ENCODE measurements at regions not wholly inside any gene's neighbourhood (a gene's known extent, or its start where the extent isn't known, plus 50 kb on each side); places are given as distances from the start of the nearest gene placed in this dataset.

GRCh38 chr5:163759000-163759704, 253.7 kb downstream of the MAT2B start:
- Histone ChIP-seq H3K36me3 (ENCODE audit: control insufficient read depth in 3 of 3, insufficient read depth in 3 of 3, low read length in 3 of 3) (no peaks in the 10 kb centered on the region), H3K9ac (ENCODE audit: low read depth in 1 of 3, low read length in 3 of 3) (no peak overlapping the region), H3K4me3 (ENCODE audit: low read length in 3 of 3) (no peak overlapping the region), H3K4me1 (ENCODE audit: control insufficient read depth in 3 of 3, insufficient read depth in 3 of 3, low read length in 3 of 3) (no peaks in the 10 kb centered on the region), H3K27ac (ENCODE audit: low read depth, low read length) (no peak overlapping the region), H3K9me3 (ENCODE audit: control insufficient read depth in 3 of 3, low read length in 3 of 3) (no peaks in the 10 kb centered on the region), H3K27me3 (ENCODE audit: control insufficient read depth in 3 of 3, insufficient read depth in 3 of 3, low read length in 3 of 3) (no peaks in the 10 kb centered on the region)

GRCh38 chr5:163760498-163760897, 255.1 kb downstream of the MAT2B start:
- Histone ChIP-seq H3K27ac (ENCODE audit: low read depth, low read length) (no peak overlapping the region), H3K4me1 (ENCODE audit: control insufficient read depth in 3 of 3, insufficient read depth in 3 of 3, low read length in 3 of 3) (no peaks in the 10 kb centered on the region), H3K27me3 (ENCODE audit: control insufficient read depth in 3 of 3, insufficient read depth in 3 of 3, low read length in 3 of 3) (no peaks in the 10 kb centered on the region), H3K9me3 (ENCODE audit: control insufficient read depth in 3 of 3, low read length in 3 of 3) (no peaks in the 10 kb centered on the region), H3K36me3 (ENCODE audit: control insufficient read depth in 3 of 3, insufficient read depth in 3 of 3, low read length in 3 of 3) (no peaks in the 10 kb centered on the region), H3K4me3 (ENCODE audit: low read length in 3 of 3) (no peak overlapping the region), H3K9ac (ENCODE audit: low read depth in 1 of 3, low read length in 3 of 3) (no peak overlapping the region)

- Histone ChIP-seq H3K27ac (ENCODE audit: low read depth, low read length) (no peak overlapping the region), H3K4me3 (ENCODE audit: low read length in 3 of 3) (no peak overlapping the region), H3K4me1 (ENCODE audit: control insufficient read depth in 3 of 3, insufficient read depth in 3 of 3, low read length in 3 of 3) (no peaks in the 10 kb centered on the region), H3K9ac (ENCODE audit: low read depth in 1 of 3, low read length in 3 of 3) (no peak overlapping the region), H3K9me3 (ENCODE audit: control insufficient read depth in 3 of 3, low read length in 3 of 3) (no peaks in the 10 kb centered on the region), H3K36me3 (ENCODE audit: control insufficient read depth in 3 of 3, insufficient read depth in 3 of 3, low read length in 3 of 3) (no peaks in the 10 kb centered on the region), H3K27me3 (ENCODE audit: control insufficient read depth in 3 of 3, insufficient read depth in 3 of 3, low read length in 3 of 3) (no peaks in the 10 kb centered on the region)
These were observed 261.7 kb downstream of the MAT2B start for GRCh38 chr5:163766936-163767670.

GRCh38 chr5:163770625-163771024, 265.2 kb downstream of the MAT2B start:
- H3K9ac ChIP-seq (ENCODE audit: low read depth in 1 of 3, low read length in 3 of 3), result no peak overlapping the region
- H3K9me3 ChIP-seq (ENCODE audit: control insufficient read depth in 3 of 3, low read length in 3 of 3), result peaks cover 0 to 4% (median 0%) of the 10 kb centered on the region in 3 donors
- no peaks in the 10 kb centered on the region for H3K27me3 ChIP-seq (ENCODE audit: control insufficient read depth in 3 of 3, insufficient read depth in 3 of 3, low read length in 3 of 3)
- H3K4me3 ChIP-seq (ENCODE audit: low read length in 3 of 3), result no peak overlapping the region
- no peaks in the 10 kb centered on the region for H3K36me3 ChIP-seq (ENCODE audit: control insufficient read depth in 3 of 3, insufficient read depth in 3 of 3, low read length in 3 of 3)
- no peaks in the 10 kb centered on the region for H3K4me1 ChIP-seq (ENCODE audit: control insufficient read depth in 3 of 3, insufficient read depth in 3 of 3, low read length in 3 of 3)
- H3K27ac ChIP-seq (ENCODE audit: low read depth, low read length), result no peak overlapping the region

- Histone ChIP-seq H3K4me1 (ENCODE audit: control insufficient read depth in 3 of 3, insufficient read depth in 3 of 3, low read length in 3 of 3) (no peaks in the 10 kb centered on the region), H3K9ac (ENCODE audit: low read depth in 1 of 3, low read length in 3 of 3) (no peak overlapping the region), H3K27ac (ENCODE audit: low read depth, low read length) (no peak overlapping the region)
These were observed 266.8 kb downstream of the MAT2B start for GRCh38 chr5:163772241-163772640.

GRCh38 chr5:163772644-163773043, 267.2 kb downstream of the MAT2B start:
- no peaks in the 10 kb centered on the region for H3K27me3 ChIP-seq (ENCODE audit: control insufficient read depth in 3 of 3, insufficient read depth in 3 of 3, low read length in 3 of 3)
- no peaks in the 10 kb centered on the region for H3K4me1 ChIP-seq (ENCODE audit: control insufficient read depth in 3 of 3, insufficient read depth in 3 of 3, low read length in 3 of 3)
- H3K4me3 ChIP-seq (ENCODE audit: low read length in 3 of 3), result no peak overlapping the region
- H3K27ac ChIP-seq (ENCODE audit: low read depth, low read length), result no peak overlapping the region
- peaks cover 0 to 4% (median 0%) of the 10 kb centered on the region in 3 donors for H3K9me3 ChIP-seq (ENCODE audit: control insufficient read depth in 3 of 3, low read length in 3 of 3)
- H3K36me3 ChIP-seq (ENCODE audit: control insufficient read depth in 3 of 3, insufficient read depth in 3 of 3, low read length in 3 of 3), result no peaks in the 10 kb centered on the region
- no peak overlapping the region for H3K9ac ChIP-seq (ENCODE audit: low read depth in 1 of 3, low read length in 3 of 3)

More at GRCh38 chr5:163772241-163772640, 266.8 kb downstream of the MAT2B start:
- H3K9me3 ChIP-seq (ENCODE audit: control insufficient read depth in 3 of 3, low read length in 3 of 3), result peaks cover 0 to 4% (median 0%) of the 10 kb centered on the region in 3 donors
- no peaks in the 10 kb centered on the region for H3K36me3 ChIP-seq (ENCODE audit: control insufficient read depth in 3 of 3, insufficient read depth in 3 of 3, low read length in 3 of 3)
- H3K4me3 ChIP-seq (ENCODE audit: low read length in 3 of 3), result no peak overlapping the region
- H3K27me3 ChIP-seq (ENCODE audit: control insufficient read depth in 3 of 3, insufficient read depth in 3 of 3, low read length in 3 of 3), result no peaks in the 10 kb centered on the region

- no peak overlapping the region for H3K9ac ChIP-seq (ENCODE audit: low read depth in 1 of 3, low read length in 3 of 3)
- no peaks in the 10 kb centered on the region for H3K36me3 ChIP-seq (ENCODE audit: control insufficient read depth in 3 of 3, insufficient read depth in 3 of 3, low read length in 3 of 3)
- no peak overlapping the region for H3K27ac ChIP-seq (ENCODE audit: low read depth, low read length)
- no peak overlapping the region for H3K4me3 ChIP-seq (ENCODE audit: low read length in 3 of 3)
- H3K27me3 ChIP-seq (ENCODE audit: control insufficient read depth in 3 of 3, insufficient read depth in 3 of 3, low read length in 3 of 3), result no peaks in the 10 kb centered on the region
- H3K9me3 ChIP-seq (ENCODE audit: control insufficient read depth in 3 of 3, low read length in 3 of 3), result peaks cover 0 to 4% (median 0%) of the 10 kb centered on the region in 3 donors
- no peaks in the 10 kb centered on the region for H3K4me1 ChIP-seq (ENCODE audit: control insufficient read depth in 3 of 3, insufficient read depth in 3 of 3, low read length in 3 of 3)
These were observed 267.8 kb downstream of the MAT2B start for GRCh38 chr5:163773226-163773625.

- H3K4me1 ChIP-seq (ENCODE audit: control insufficient read depth in 3 of 3, insufficient read depth in 3 of 3, low read length in 3 of 3), result no peaks in the 10 kb centered on the region
- no peak overlapping the region for H3K4me3 ChIP-seq (ENCODE audit: low read length in 3 of 3)
- H3K27ac ChIP-seq (ENCODE audit: low read depth, low read length), result no peak overlapping the region
- H3K27me3 ChIP-seq (ENCODE audit: control insufficient read depth in 3 of 3, insufficient read depth in 3 of 3, low read length in 3 of 3), result no peaks in the 10 kb centered on the region
- no peaks in the 10 kb centered on the region for H3K36me3 ChIP-seq (ENCODE audit: control insufficient read depth in 3 of 3, insufficient read depth in 3 of 3, low read length in 3 of 3)
- H3K9ac ChIP-seq (ENCODE audit: low read depth in 1 of 3, low read length in 3 of 3), result no peak overlapping the region
- no peaks in the 10 kb centered on the region for H3K9me3 ChIP-seq (ENCODE audit: control insufficient read depth in 3 of 3, low read length in 3 of 3)
These were observed 284.5 kb downstream of the MAT2B start for GRCh38 chr5:163789870-163790269.

GRCh38 chr5:163790497-163790896, 285.1 kb downstream of the MAT2B start:
- no peaks in the 10 kb centered on the region for H3K27me3 ChIP-seq (ENCODE audit: control insufficient read depth in 3 of 3, insufficient read depth in 3 of 3, low read length in 3 of 3)
- no peaks in the 10 kb centered on the region for H3K36me3 ChIP-seq (ENCODE audit: control insufficient read depth in 3 of 3, insufficient read depth in 3 of 3, low read length in 3 of 3)
- no peak overlapping the region for H3K9ac ChIP-seq (ENCODE audit: low read depth in 1 of 3, low read length in 3 of 3)
- no peaks in the 10 kb centered on the region for H3K4me1 ChIP-seq (ENCODE audit: control insufficient read depth in 3 of 3, insufficient read depth in 3 of 3, low read length in 3 of 3)
- no peaks in the 10 kb centered on the region for H3K9me3 ChIP-seq (ENCODE audit: control insufficient read depth in 3 of 3, low read length in 3 of 3)
- no peak overlapping the region for H3K4me3 ChIP-seq (ENCODE audit: low read length in 3 of 3)
- no peak overlapping the region for H3K27ac ChIP-seq (ENCODE audit: low read depth, low read length)

GRCh38 chr5:163794993-163795392, 289.6 kb downstream of the MAT2B start:
- H3K4me3 ChIP-seq (ENCODE audit: low read length in 3 of 3), result no peak overlapping the region
- no peaks in the 10 kb centered on the region for H3K36me3 ChIP-seq (ENCODE audit: control insufficient read depth in 3 of 3, insufficient read depth in 3 of 3, low read length in 3 of 3)
- no peaks in the 10 kb centered on the region for H3K4me1 ChIP-seq (ENCODE audit: control insufficient read depth in 3 of 3, insufficient read depth in 3 of 3, low read length in 3 of 3)
- no peak overlapping the region for H3K27ac ChIP-seq (ENCODE audit: low read depth, low read length)
- H3K9me3 ChIP-seq (ENCODE audit: control insufficient read depth in 3 of 3, low read length in 3 of 3), result no peaks in the 10 kb centered on the region
- H3K9ac ChIP-seq (ENCODE audit: low read depth in 1 of 3, low read length in 3 of 3), result no peak overlapping the region
- no peaks in the 10 kb centered on the region for H3K27me3 ChIP-seq (ENCODE audit: control insufficient read depth in 3 of 3, insufficient read depth in 3 of 3, low read length in 3 of 3)

Measured in skeletal muscle tissue (tissue), 3 donors.